ENCODE measurements at regions not wholly inside any gene's neighbourhood (a gene's known extent, or its start where the extent isn't known, plus 50 kb on each side); places are given as distances from the start of the nearest gene placed in this dataset.

DNA sequence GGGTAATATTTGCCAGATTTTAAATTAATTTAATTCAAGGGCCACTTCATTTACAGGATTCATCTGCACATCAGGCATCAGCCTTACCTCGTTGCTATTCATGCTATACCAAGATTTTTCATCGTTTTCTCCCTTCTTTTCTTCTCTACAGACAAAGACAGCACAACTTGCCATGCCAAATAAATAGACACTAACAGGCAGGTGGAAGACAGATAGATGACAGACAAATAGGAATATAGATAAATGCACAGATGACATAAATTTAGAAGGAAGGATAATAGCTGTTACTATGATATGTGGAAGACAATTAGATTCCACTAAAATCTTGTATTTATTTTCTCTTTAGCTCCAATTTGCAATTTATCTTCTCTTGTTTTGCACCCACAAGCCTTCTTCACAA is 164.5 kb upstream of the ARX start:
- no peak overlapping the region for H3K4me3 ChIP-seq (ENCODE audit: low read depth, low read length)
- no peak for DNase-seq (ENCODE audit: low read depth)
- no peak for TF ChIP-seq POLR2A (IDR thresholded peaks at IDR 0.05; ENCODE audit: extremely low read depth, insufficient read length)
- no peak for TF ChIP-seq CTCF (IDR thresholded peaks at IDR 0.05; ENCODE audit: low read depth, low read length)
- no peak for TF ChIP-seq MYC (IDR thresholded peaks at IDR 0.05; ENCODE audit: low read depth, low read length)
- TF ChIP-seq MAX (IDR thresholded peaks at IDR 0.05; ENCODE audit: low read depth, low read length), result no peak

GRCh38 chrX:25178555-25178954 is 162.8 kb upstream of the ARX start:
- DNase-seq (ENCODE audit: low read depth), result no peak
- no peak for TF ChIP-seq POLR2A (IDR thresholded peaks at IDR 0.05; ENCODE audit: extremely low read depth, insufficient read length)
- no peak overlapping the region for H3K4me3 ChIP-seq (ENCODE audit: low read depth, low read length)

GRCh38 chrX:25175743-25176142 is 160.0 kb upstream of the ARX start:
- no peak for DNase-seq (ENCODE audit: low read depth)
- H3K4me3 ChIP-seq (ENCODE audit: low read depth, low read length), result no peak overlapping the region
- TF ChIP-seq POLR2A (IDR thresholded peaks at IDR 0.05; ENCODE audit: extremely low read depth, insufficient read length) (no peak), CTCF (IDR thresholded peaks at IDR 0.05; ENCODE audit: low read depth, low read length) (no peak), MAX (IDR thresholded peaks at IDR 0.05; ENCODE audit: low read depth, low read length) (no peak), MYC (IDR thresholded peaks at IDR 0.05; ENCODE audit: low read depth, low read length) (no peak)

DNA sequence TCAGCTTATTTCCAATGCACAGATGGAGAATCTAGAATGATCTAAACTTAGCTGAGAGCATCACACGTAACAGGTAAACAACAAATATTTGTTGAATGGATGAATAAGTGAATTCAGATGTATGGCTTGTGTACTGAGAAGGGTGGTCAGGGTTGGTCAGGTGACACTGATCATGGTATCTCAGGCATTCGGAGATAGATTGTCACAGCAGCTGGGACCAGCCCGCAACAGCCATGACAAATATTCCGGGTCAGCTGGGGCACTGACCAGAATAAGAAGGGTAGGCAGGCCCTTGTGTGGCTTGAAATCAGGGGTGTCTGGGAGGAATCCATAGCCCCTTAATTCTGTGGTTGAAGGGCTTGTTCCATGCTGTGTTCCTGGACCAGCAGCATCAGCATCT is 159.4 kb upstream of the ARX start:
- H3K4me3 ChIP-seq (ENCODE audit: low read depth, low read length), result no peak overlapping the region
- DNase-seq (ENCODE audit: low read depth), result no peak
- TF ChIP-seq POLR2A (IDR thresholded peaks at IDR 0.05; ENCODE audit: extremely low read depth, insufficient read length) (no peak), CTCF (IDR thresholded peaks at IDR 0.05; ENCODE audit: low read depth, low read length) (no peak), MAX (IDR thresholded peaks at IDR 0.05; ENCODE audit: low read depth, low read length) (no peak), MYC (IDR thresholded peaks at IDR 0.05; ENCODE audit: low read depth, low read length) (no peak)

DNA sequence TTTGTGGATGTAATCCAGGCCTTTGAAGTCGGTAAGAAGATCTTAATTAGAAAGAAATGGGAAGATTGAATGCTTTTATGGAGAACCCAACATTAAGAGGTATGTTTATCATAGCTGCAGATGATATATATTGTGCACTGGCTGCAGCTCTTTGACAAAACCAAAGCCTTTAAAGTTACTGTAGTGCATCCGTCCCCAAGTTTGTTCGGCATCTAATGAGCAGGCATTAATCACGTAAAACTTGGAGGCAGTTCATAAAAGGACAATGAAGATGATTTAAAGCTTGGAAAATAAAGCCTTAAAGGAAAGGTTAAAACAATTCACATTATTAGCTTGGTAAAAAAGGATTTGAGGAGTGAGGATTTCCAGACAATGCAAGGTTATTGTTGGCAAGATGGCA is 150.8 kb upstream of the ARX start:
- H3K4me3 ChIP-seq (ENCODE audit: low read depth, low read length), result no peak overlapping the region
- TF ChIP-seq MYC (IDR thresholded peaks at IDR 0.05; ENCODE audit: low read depth, low read length) (no peak), MAX (IDR thresholded peaks at IDR 0.05; ENCODE audit: low read depth, low read length) (no peak)
- DNase-seq (ENCODE audit: low read depth), result no peak

DNA sequence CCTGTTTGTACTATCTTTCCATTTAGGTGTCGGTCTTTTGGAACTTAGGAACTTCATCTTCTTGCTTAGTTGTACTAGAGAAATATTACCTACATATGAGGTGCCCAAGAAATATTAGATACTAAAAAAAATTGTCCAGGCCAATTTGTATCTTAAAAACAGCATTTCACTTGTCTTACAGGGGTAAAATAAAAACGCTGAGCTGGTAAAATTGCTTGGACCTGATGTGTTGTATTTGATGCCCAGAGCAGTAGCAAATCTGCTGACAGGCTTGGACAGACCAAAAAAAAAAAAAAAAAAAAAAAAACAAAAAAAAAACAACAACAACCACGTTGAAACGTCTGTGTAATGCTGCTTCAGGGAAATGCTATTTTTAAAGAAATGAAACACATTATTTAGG is 150.4 kb upstream of the ARX start:
- TF ChIP-seq POLR2A (IDR thresholded peaks at IDR 0.05; ENCODE audit: extremely low read depth, insufficient read length) (no peak), MAX (IDR thresholded peaks at IDR 0.05; ENCODE audit: low read depth, low read length) (no peak), CTCF (IDR thresholded peaks at IDR 0.05; ENCODE audit: low read depth, low read length) (no peak), MYC (IDR thresholded peaks at IDR 0.05; ENCODE audit: low read depth, low read length) (no peak)
- H3K4me3 ChIP-seq (ENCODE audit: low read depth, low read length), result no peak overlapping the region
- no peak for DNase-seq (ENCODE audit: low read depth)

DNA sequence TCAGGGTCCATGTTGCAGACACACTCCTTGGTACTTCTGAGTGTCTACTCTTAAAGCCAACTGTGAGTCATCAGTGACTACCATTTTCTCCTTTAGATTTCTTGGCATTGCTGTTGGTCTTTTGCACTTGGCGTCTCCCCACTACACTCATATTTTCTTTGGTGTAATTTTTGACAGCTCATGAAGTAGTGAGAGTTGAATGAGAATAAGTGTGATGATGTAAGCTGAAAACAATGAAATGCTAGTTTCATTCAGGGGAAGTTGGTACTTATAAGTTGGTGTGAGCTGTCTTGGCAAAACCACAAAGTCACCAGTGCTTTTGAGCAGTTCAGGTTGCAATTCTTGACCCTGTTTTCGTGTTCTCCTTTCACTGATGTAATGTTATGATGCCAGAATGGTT is 142.9 kb upstream of the ARX start:
- DNase-seq (ENCODE audit: low read depth), result no peak
- TF ChIP-seq MAX (IDR thresholded peaks at IDR 0.05; ENCODE audit: low read depth, low read length), result no peak
- no peak for TF ChIP-seq POLR2A (IDR thresholded peaks at IDR 0.05; ENCODE audit: extremely low read depth, insufficient read length)
- TF ChIP-seq MYC (IDR thresholded peaks at IDR 0.05; ENCODE audit: low read depth, low read length), result no peak
- TF ChIP-seq CTCF (IDR thresholded peaks at IDR 0.05; ENCODE audit: low read depth, low read length), result no peak
- no peak overlapping the region for H3K4me3 ChIP-seq (ENCODE audit: low read depth, low read length)
